ENCODE measurements at regions not wholly inside any gene's neighbourhood (a gene's known extent, or its start where the extent isn't known, plus 50 kb on each side); places are given as distances from the start of the nearest gene placed in this dataset.
"Not testable (repeated sequence)": the region's sequence is repeated elsewhere in the genome, so short reads cannot be mapped to it uniquely, and the experiment has no call there.

DNA sequence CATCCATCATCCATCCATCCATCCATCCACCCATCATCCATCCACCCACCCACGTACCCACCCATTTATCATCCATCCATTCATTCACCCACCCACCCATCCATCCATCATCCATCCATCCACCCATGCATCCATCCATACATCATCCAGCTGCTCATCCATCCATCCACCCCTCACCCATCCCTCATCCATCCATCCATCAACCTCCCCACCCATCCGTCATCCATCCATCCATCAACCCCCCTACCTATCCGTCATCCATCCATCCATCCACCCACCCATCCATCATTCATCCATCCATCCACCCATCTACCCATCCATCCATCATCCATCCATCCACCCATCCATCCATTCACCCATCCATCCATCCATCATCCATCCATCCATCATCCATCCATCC lies 306.2 kb upstream of the SFSWAP start:
- H3K4me1 ChIP-seq (ENCODE audit: insufficient read depth): no peaks in the 10 kb centered on the region
- H3K4me3 ChIP-seq (ENCODE audit: low read depth, low read length): no peak overlapping the region
- 91% methylated on average over 3 of the region's 3 CpGs for WGBS
- no peak for DNase-seq (ENCODE audit: extremely low spot score)
- no peak overlapping the region for H3K27ac ChIP-seq (ENCODE audit: low read depth)
- no peaks in the 10 kb centered on the region for H3K36me3 ChIP-seq (ENCODE audit: insufficient read depth)

GRCh38 chr12:131407221-131408035 lies 303.5 kb upstream of the SFSWAP start:
- 62% methylated on average over 15 of the region's 15 CpGs for WGBS
- H3K36me3 ChIP-seq (ENCODE audit: insufficient read depth): no peaks in the 10 kb centered on the region
- H3K27ac ChIP-seq (ENCODE audit: low read depth): no peak overlapping the region
- H3K4me1 ChIP-seq (ENCODE audit: insufficient read depth): no peaks in the 10 kb centered on the region
- no peak overlapping the region for H3K4me3 ChIP-seq (ENCODE audit: low read depth, low read length)
- no peak for DNase-seq (ENCODE audit: extremely low spot score)

GRCh38 chr12:131408036-131408365 lies 302.9 kb upstream of the SFSWAP start:
- Histone ChIP-seq H3K4me3 (ENCODE audit: low read depth, low read length) (no peak overlapping the region), H3K27ac (ENCODE audit: low read depth) (no peak overlapping the region), H3K36me3 (ENCODE audit: insufficient read depth) (no peaks in the 10 kb centered on the region), H3K4me1 (ENCODE audit: insufficient read depth) (no peaks in the 10 kb centered on the region)
- no peak for DNase-seq (ENCODE audit: extremely low spot score)
- 85% methylated on average over 6 of the region's 6 CpGs for WGBS

GRCh38 chr12:131408484-131408883 lies 302.4 kb upstream of the SFSWAP start:
- H3K27ac ChIP-seq (ENCODE audit: low read depth): no peak overlapping the region
- no peaks in the 10 kb centered on the region for H3K4me1 ChIP-seq (ENCODE audit: insufficient read depth)
- WGBS: 86% methylated on average over 5 of the region's 5 CpGs
- DNase-seq (ENCODE audit: extremely low spot score): no peak
- no peaks in the 10 kb centered on the region for H3K36me3 ChIP-seq (ENCODE audit: insufficient read depth)
- no peak overlapping the region for H3K4me3 ChIP-seq (ENCODE audit: low read depth, low read length)

DNA sequence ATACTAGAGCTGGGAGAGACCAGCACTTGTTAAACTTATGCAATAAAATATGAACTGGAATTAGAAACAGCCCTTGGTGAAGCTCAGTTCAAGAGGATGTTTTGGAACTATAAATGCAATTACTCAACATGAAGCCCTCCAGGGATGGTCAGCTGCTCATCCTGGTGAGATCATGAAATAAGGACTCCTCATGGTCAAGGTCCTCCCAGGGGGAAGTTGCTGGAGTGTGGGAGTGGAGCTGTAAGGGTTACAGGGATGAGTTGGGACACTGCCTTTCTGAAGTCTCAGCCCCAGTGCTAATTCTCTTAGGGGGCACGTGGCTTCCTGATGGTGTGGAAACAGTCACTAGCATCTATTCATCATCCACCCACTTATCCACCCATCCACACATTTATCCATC lies 301.7 kb upstream of the SFSWAP start:
- 63% methylated on average over 1 of the region's 1 CpG for WGBS
- Histone ChIP-seq H3K27ac (ENCODE audit: low read depth) (no peak overlapping the region), H3K4me3 (ENCODE audit: low read depth, low read length) (no peak overlapping the region), H3K36me3 (ENCODE audit: insufficient read depth) (no peaks in the 10 kb centered on the region), H3K4me1 (ENCODE audit: insufficient read depth) (no peaks in the 10 kb centered on the region)
- no peak for DNase-seq (ENCODE audit: extremely low spot score)

GRCh38 chr12:131411827-131412226 lies 299.1 kb upstream of the SFSWAP start:
- H3K36me3 ChIP-seq (ENCODE audit: insufficient read depth); H3K4me3 ChIP-seq (ENCODE audit: low read depth, low read length); H3K4me1 ChIP-seq (ENCODE audit: insufficient read depth); DNase-seq (ENCODE audit: extremely low spot score); H3K27ac ChIP-seq (ENCODE audit: low read depth): not testable (repeated sequence)
- 74% methylated on average over 7 of the region's 7 CpGs for WGBS

- Histone ChIP-seq H3K4me1 (ENCODE audit: insufficient read depth) (no peaks in the 10 kb centered on the region), H3K27ac (ENCODE audit: low read depth) (no peak overlapping the region), H3K36me3 (ENCODE audit: insufficient read depth) (no peaks in the 10 kb centered on the region), H3K4me3 (ENCODE audit: low read depth, low read length) (no peak overlapping the region)
- 83% methylated on average over 8 of the region's 8 CpGs for WGBS
- no peak for DNase-seq (ENCODE audit: extremely low spot score)
Measured at GRCh38 chr12:131413006-131413405, 297.9 kb upstream of the SFSWAP start.

DNA sequence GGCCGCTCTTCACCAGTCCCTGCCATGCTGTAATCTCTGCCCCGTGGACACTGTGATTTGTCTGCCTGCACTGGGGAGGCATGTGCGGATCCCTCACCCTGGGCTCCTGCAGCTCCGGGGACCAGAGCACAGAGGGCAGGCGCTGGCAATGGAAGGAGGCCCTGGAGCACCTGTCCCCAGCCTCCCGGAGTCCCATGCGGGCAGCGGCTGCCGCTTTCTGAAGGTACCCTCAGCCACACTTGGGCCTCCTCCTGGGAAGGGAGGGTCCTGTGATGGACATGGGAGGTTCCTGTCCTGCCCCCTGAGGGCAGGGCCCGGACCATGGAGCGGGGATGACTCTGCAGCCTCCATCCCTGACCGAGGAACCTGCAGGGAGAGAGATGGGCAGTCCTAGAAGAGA lies 297.4 kb upstream of the SFSWAP start:
- Histone ChIP-seq H3K36me3 (ENCODE audit: insufficient read depth) (no peaks in the 10 kb centered on the region), H3K4me1 (ENCODE audit: insufficient read depth) (no peaks in the 10 kb centered on the region), H3K4me3 (ENCODE audit: low read depth, low read length) (no peak overlapping the region), H3K27ac (ENCODE audit: low read depth) (no peak overlapping the region)
- 82% methylated on average over 12 of the region's 12 CpGs for WGBS
- DNase-seq (ENCODE audit: extremely low spot score): no peak

DNA sequence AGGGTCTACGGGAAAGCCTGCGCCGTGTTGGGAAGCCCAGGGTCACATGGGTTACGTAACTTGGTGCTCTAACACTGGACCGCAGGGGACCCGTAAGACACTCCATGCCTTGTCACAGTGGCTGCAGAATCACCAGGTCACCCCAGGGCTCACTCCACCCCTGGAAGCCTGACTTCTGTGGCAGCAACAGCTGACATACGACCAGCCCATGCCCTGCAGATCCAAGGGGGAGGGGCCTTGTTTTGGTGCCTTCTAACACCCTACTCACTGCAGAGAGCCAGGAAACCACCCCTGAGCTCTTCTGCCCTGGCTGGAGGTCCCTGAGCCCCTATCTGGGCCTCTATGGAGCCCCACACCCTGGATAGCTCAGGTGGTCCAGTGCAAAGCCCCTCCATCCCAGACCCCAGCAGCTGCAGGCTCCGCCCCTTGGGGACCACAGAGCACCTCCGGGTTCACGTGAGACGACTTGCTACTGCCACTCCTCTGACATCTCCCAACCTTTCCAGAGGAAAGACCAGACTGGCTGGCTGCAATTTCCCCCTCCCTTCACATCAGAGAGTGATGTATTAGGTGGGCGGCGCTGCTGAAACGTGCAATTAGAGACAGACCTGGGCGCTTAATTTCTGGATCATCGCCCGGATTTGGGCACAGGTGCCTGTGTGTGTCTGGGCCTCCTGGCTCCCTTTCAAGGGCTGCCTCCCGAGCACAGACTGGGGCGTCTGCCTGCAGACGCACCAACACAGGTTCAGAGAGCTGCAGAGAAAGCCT lies 296.6 kb upstream of the SFSWAP start:
- 48% methylated on average over 12 of the region's 20 CpGs for WGBS
- not testable (repeated sequence) for H3K27ac ChIP-seq (ENCODE audit: low read depth); H3K4me1 ChIP-seq (ENCODE audit: insufficient read depth); H3K36me3 ChIP-seq (ENCODE audit: insufficient read depth); H3K4me3 ChIP-seq (ENCODE audit: low read depth, low read length); DNase-seq (ENCODE audit: extremely low spot score)

- Histone ChIP-seq H3K36me3 (ENCODE audit: insufficient read depth) (no peaks in the 10 kb centered on the region), H3K4me3 (ENCODE audit: low read depth, low read length) (no peak overlapping the region), H3K27ac (ENCODE audit: low read depth) (no peak overlapping the region), H3K4me1 (ENCODE audit: insufficient read depth) (no peaks in the 10 kb centered on the region)
- 87% methylated on average over 4 of the region's 4 CpGs for WGBS
- DNase-seq (ENCODE audit: extremely low spot score): no peak
Measured at GRCh38 chr12:131415781-131416180, 295.1 kb upstream of the SFSWAP start.

DNA sequence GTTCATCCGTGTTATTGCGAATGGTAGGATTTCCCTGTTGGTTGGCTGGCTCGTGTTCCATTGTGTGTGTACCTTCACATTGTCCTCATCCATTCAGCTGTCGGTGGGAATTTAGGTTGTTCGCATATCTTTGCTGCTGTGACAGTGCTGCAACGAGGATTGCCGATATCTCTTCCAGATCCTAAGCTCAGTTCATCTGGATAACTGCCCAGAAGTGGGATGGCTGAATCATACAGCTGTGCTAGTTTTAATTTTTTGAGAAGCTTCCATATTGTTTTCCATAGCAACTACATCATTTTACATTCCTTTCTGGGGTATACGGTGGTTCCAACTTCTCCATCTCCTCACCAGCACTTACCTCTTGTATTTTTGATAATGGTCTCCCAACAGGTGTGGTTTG lies 292.8 kb upstream of the SFSWAP start:
- H3K4me3 ChIP-seq (ENCODE audit: low read depth, low read length): no peak overlapping the region
- no peaks in the 10 kb centered on the region for H3K36me3 ChIP-seq (ENCODE audit: insufficient read depth)
- DNase-seq (ENCODE audit: extremely low spot score): no peak
- no peak overlapping the region for H3K27ac ChIP-seq (ENCODE audit: low read depth)
- H3K4me1 ChIP-seq (ENCODE audit: insufficient read depth): no peaks in the 10 kb centered on the region
- WGBS: 45% methylated on average over 8 of the region's 8 CpGs

- H3K36me3 ChIP-seq (ENCODE audit: insufficient read depth): no peaks in the 10 kb centered on the region
- no peak for DNase-seq (ENCODE audit: extremely low spot score)
- H3K4me3 ChIP-seq (ENCODE audit: low read depth, low read length): no peak overlapping the region
- WGBS: 80% methylated on average over 2 of the region's 2 CpGs
- H3K4me1 ChIP-seq (ENCODE audit: insufficient read depth): no peaks in the 10 kb centered on the region
- H3K27ac ChIP-seq (ENCODE audit: low read depth): no peak overlapping the region
Measured at GRCh38 chr12:131418884-131419283, 292.0 kb upstream of the SFSWAP start.

- DNase-seq (ENCODE audit: extremely low spot score): no peak
- no peaks in the 10 kb centered on the region for H3K4me1 ChIP-seq (ENCODE audit: insufficient read depth)
- 68% methylated on average over 13 of the region's 13 CpGs for WGBS
- H3K36me3 ChIP-seq (ENCODE audit: insufficient read depth): no peaks in the 10 kb centered on the region
- H3K4me3 ChIP-seq (ENCODE audit: low read depth, low read length): no peak overlapping the region
- no peak overlapping the region for H3K27ac ChIP-seq (ENCODE audit: low read depth)
Measured at GRCh38 chr12:131420867-131421447, 289.9 kb upstream of the SFSWAP start.
